Stimulated activated CD4-positive, alpha-beta T cell treated with anti-CD3 and anti-CD28 coated beads, Interleukin-4, amount 100 ng/mL, for 48 hours (primary cell): ENCODE measurements at regions not wholly inside any gene's neighbourhood (a gene's known extent, or its start where the extent isn't known, plus 50 kb on each side); places are given as distances from the start of the nearest gene placed in this dataset.

ENCODE experiments used
- DNase-seq, 2 donors: peaks; one replicate each; pipeline ENCODE4 v3.0.0-alpha.2; 2020; ENCODE audit warnings: low read depth in 2 of 2

- no peak for DNase-seq
These were observed 135.6 kb upstream of the PTPN1 start for GRCh38 chr20:50374541-50375078.

GRCh38 chr20:50376179-50376887 is 133.8 kb upstream of the PTPN1 start:
- no peak for DNase-seq

DNA sequence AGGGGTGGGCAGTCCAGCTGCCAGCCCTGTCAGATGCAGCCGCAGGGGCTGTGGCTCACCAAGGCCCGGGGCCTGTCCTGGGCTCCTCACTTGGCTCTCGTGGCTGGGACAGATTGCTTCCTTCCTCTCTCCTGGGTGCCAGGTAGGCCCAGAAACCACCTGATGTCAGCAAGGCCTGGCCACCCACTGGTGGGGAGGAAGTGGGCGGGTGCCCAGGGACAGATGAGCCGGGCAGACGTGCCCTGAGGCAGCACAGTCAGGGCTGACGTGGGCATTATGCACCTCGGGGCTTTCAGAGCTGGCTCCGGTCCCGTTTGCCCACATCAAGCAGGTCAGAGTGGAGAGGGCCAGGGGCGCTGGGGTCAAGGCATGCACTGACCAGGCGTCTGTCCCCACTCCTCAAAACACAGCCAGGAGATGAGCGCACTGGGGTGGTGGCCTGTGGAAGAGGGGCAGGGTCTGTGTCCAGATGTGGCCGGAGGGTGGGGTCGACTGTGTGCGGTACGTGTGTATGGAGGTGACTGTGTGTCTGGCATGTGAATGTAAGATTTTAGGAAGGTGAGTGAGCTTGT is 133.2 kb upstream of the PTPN1 start:
- DNase-seq, result no peak

- no peak for DNase-seq
These were observed 131.8 kb upstream of the PTPN1 start for GRCh38 chr20:50378170-50379000.

DNA sequence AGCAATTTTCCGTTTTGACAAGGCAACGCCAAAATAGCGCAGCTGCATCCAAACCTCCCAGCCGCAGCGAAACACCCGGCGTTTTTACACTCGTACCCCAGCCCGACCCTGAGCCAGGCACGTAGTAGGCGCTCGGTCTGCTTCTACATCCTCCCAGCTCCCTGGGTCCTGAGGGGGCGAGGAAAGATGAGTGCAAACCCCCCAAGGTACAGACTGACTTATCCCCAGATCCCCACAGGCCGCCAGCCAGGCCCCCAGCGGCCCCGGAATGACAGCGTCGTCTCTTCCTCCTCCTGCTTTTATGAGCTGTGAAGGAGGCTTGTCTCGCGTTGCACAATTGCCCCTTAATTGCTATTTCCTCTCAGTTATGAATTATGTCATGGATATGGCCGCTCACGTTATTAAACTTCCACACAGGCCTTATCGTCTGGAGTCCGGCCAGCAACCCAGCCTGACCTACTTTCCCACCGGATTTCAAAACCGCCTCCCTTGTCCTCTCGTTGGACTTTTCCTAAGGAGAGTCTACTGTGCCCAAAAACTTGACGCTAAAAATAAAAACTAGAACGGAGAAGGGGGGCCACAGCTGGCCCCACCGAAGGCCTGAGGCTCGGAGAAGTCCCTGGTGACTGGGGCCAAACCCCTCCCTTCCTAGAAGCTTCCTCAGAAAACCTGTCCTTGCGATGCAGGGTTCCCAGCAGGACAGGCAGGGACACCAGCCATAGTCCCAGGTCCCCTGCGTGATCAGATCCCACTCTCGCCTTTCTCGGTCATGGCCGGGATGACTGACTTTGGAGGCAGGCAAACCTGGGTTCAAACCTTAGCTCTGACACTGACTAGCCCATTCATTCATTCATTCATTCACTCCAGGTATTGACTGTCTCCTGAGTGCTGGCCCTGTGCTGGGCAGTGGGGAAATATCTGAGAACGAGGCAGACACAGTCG is 130.9 kb upstream of the PTPN1 start:
- DNase-seq, result no peak

DNA sequence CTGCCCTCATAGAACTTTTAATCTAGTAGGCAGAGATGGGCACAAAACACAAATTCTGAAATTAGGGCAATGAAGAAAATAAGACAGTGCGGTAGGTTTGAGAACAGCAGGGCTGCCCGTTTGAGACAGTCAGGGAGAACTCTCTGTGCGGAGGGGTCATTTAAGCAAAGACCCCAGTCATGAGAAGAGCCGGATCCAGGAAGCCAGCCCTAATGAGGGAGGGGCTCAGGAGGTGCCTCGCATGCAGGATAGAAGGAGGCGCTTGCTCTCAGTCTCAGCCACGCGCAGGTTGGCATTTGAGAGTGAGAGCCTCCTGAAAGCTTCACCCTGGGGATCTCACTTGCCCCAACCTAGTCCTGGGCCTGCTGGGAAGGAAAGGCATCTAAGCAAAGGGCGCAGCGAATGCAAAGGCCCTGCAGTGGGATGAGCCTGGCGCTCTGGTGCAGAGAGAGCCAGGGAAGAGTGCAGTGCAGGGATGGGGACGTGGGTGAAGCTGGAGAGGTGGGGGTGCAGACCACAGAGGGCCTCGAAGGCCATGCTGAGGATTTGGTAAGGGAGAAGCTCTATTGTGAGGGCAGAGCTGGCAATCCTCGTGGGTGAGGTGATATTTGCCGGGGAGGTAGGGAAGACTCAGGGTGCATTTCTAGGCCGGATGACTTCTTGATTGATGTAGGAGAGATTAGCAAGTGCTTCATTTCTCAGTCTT is 130.0 kb upstream of the PTPN1 start:
- no peak for DNase-seq

DNA sequence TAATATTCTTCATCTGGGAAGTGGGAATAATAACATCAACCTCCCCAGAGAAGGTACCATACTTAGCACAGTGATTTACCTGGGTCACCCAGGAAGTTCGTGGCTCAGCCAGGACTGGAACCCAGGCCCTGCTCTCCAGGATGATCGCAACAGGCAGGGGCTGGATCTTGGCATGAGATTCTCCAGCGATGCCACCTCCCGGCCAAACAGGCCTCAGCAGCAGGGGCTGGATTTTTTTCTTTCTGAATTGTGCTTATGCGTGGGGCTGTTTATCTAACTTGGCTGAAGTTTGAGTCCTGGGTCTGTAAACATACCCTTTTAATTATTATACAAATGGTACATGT is 129.5 kb upstream of the PTPN1 start:
- DNase-seq, result no peak

DNA sequence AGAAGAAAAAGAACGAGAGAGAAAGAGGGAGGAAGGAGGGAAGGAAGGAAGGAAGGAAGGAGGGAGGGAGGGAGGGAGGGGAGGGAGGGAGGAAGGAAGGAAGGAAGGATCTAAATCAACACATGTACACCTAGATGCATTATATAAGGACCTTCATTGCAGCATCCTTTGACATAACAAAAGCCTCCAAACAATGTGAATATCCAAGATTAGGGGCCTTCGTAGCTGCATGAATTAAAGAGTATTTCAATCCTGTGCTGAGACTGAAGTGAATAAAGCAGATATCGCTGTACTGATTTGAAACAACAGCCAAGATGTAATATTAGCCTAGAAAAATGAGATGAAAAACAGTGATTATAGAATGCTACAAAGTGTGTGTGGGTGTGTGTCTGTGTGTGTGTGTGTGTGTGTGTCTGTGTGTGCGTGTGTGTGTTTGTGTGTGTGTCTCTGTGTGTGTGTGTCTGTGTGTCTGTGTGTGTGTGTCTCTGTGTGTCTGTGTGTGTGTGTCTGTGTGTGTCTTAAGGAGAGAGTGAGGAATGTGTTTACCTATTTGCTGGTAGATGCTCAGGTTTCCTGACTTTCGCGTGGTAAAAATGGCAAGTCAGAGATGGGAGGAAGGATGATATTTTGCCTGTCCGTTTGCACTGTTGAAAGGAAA is 129.0 kb upstream of the PTPN1 start:
- no peak for DNase-seq

- DNase-seq, result no peak
These were observed 128.2 kb upstream of the PTPN1 start for GRCh38 chr20:50381771-50382593.

GRCh38 chr20:50385733-50386640 is 124.2 kb upstream of the PTPN1 start:
- peak in 1 of 2 donors; percentile 13 for DNase-seq

DNA sequence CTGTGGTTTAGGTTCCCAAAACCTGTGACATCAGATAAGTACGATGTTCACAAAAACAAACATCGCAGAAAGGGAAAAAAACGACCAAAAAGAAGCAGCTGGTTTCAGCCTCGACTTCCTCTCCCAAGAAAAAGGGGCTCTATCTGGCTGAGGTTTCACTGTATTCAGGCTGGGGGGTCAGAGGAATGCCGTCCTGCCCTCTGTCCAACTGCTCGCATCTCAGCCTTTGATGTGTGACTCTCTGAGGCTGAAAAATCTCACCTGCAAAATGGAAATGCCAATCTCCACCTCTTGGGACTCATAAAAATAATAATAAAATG is 123.6 kb upstream of the PTPN1 start:
- no peak for DNase-seq

DNA sequence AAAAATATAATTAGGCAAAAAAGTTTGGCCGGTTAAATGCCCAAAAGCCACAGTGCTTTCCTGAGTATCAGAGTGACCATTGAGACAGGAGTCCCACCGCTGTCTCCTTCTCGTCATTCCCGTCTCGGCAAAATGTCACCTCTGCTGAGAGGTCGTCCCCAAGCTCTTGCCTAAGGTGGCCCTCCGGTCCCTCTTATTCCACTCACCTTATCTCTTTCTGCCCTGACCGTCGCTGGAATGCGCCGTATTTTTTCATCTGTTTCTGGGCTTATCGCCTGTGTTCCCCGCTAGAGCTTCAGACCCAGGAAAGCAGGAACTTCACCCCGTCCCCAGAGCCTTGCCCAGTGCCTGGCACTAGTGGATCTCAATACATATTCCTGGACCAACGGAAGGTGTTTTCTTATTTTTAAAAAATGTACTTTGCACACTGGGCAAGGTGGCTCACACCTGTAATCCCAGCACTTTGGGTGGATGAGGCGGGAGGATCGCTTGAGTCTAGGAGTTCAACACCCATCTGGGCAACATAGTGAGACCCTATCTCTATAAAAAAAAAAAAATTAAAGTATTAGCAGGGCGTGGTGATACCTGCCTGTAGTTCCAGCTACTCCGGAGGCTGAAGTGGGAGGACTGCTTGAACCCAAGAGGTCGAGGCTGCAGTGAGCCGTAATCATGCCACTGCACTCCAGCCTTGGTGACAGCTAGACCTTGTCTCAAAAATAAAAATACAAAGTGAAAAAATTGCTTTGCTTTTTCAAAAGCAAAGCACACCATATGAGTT is 122.8 kb upstream of the PTPN1 start:
- no peak for DNase-seq

GRCh38 chr20:50387996-50388332 is 122.2 kb upstream of the PTPN1 start:
- no peak for DNase-seq

- no peak for DNase-seq
These were observed 121.3 kb upstream of the PTPN1 start for GRCh38 chr20:50388733-50389437.

DNA sequence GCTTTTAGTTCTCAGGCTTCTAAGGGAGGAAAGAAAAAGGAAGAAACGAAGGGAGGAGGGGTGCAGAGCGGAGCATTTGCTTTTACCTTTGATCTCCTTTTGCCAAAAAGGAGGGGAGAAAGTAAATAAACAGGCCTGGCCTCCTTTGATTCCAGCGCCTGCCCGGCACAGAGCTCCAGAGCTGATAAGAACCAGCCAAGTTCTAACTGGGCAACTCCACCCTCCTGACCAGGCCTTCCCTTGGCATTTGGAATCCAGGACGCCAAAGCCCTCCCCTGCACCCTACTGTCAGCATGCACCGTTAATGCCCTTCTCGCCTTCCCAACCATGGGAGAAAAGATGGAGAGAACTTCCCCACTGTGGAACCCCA is 120.8 kb upstream of the PTPN1 start:
- no peak for DNase-seq

DNA sequence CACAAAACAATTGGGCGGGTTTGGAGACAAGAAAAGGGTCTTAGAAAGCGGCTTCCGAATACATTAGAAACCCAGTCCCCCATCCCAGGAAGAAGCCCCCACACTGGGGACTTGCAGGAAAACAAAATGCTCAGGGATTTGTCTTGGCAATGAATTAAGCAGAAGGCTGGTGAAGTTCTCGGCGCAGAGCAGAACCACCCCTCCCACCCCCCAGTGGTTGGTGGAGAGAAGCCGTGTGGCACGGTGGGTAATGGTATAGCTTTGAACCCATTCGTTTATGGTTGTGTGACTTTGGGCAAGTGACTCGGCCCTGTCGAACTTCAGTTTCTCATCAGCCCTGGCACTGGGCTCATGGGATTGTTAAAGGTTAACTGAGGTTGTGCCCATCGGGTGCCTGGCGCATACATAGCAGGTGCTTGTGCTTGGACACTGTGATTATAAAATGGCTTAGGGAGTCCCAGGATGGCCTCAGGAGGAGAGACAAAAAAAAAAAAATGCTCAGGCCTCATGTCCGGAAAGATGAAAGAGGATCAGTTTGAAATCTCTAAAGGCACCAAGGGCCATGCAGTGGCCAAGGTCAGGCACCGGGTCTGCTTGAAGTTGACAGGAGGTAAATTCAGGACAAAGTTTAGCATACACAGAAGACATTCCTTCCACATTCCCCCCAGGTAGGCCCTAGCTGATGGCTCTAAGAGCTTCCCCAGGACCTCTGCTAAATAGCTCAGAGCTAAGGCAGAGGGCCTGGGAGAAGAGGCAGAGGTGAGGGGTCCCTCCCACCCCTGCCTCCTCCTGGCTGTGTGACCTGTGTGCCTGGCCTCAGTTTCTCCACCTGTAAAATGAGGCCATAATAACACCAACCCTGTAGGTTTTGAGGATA is 120.1 kb upstream of the PTPN1 start:
- no peak for DNase-seq
